Hepatocyte (in vitro differentiated cells): ENCODE measurements at regions not wholly inside any gene's neighbourhood (a gene's known extent, or its start where the extent isn't known, plus 50 kb on each side); places are given as distances from the start of the nearest gene placed in this dataset.

Source experiments
- DNase-seq: peaks from one replicate; pipeline ENCODE4 v3.0.0-alpha.2; 2016; ENCODE audit warnings: low spot score
- H2AFZ ChIP-seq: fragments of 200-600 bp; sonication (generic); 2 replicates; pipeline ENCODE4 v1.6.0; 2016; ENCODE audit warnings: antibody characterized with exemption, mild to moderate bottlenecking
- H3K27ac ChIP-seq: fragments of 200-600 bp; sonication (generic); 2 replicates; pipeline ENCODE4 v1.5.1; 2016; ENCODE audit warnings: mild to moderate bottlenecking
- H3K27me3 ChIP-seq: fragments of 200-600 bp; sonication (generic); 2 replicates; pipeline ENCODE4 v1.6.1; 2016
- H3K36me3 ChIP-seq: fragments of 200-600 bp; sonication (generic); replicated peaks from 2 replicates; pipeline ENCODE4 v1.5.1; 2016; ENCODE audit warnings: low read depth; ENCODE audit not compliant: insufficient read depth
- H3K4me1 ChIP-seq: fragments of 200-600 bp; sonication (generic); 2 replicates; pipeline ENCODE4 v1.5.1; 2016; ENCODE audit warnings: mild to moderate bottlenecking, moderate library complexity; ENCODE audit not compliant: insufficient read depth
- H3K4me2 ChIP-seq: fragments of 200-600 bp; sonication (generic); 2 replicates; pipeline ENCODE4 v1.6.0; 2016
- H3K4me3 ChIP-seq: fragments of 200-600 bp; sonication (generic); 2 replicates; pipeline ENCODE4 v1.5.1; 2016; ENCODE audit warnings: mild to moderate bottlenecking
- H3K79me2 ChIP-seq: fragments of 200-600 bp; sonication (generic); 2 replicates; pipeline ENCODE4 v1.6.0; 2017; ENCODE audit warnings: mild to moderate bottlenecking
- H3K9me2 ChIP-seq: fragments of 200-600 bp; sonication (generic); replicated peaks from 2 replicates; pipeline ENCODE4 v1.6.0; 2017; ENCODE audit warnings: mild to moderate bottlenecking; ENCODE audit not compliant: insufficient read depth
- H3K9me3 ChIP-seq: fragments of 200-600 bp; sonication (generic); 2 replicates; pipeline ENCODE4 v1.5.1; 2016; ENCODE audit warnings: low read depth, mild to moderate bottlenecking
- H4K20me1 ChIP-seq: fragments of 200-600 bp; sonication (generic); 2 replicates; pipeline ENCODE4 v1.6.0; 2016; ENCODE audit warnings: mild to moderate bottlenecking; ENCODE audit not compliant: insufficient read depth, poor library complexity, severe bottlenecking
- CTCF ChIP-seq: fragments of 200-600 bp; sonication (generic); IDR thresholded peaks from 2 replicates; pipeline ENCODE4 v1.5.1; 2016; ENCODE audit warnings: antibody characterized with exemption, mild to moderate bottlenecking; ENCODE audit not compliant: poor library complexity
- EZH2 ChIP-seq: fragments of 200-600 bp; sonication (generic); IDR thresholded peaks from 2 replicates; pipeline ENCODE4 v1.6.1; 2016; ENCODE audit warnings: antibody characterized with exemption, mild to moderate bottlenecking, borderline replicate concordance
- EZH2phosphoT487 ChIP-seq: fragments of 200-600 bp; sonication (generic); IDR thresholded peaks from one replicate; pipeline ENCODE4 v1.6.1; 2018; ENCODE audit warnings: antibody characterized with exemption, mild to moderate bottlenecking, low read depth, moderate library complexity; ENCODE audit not compliant: unreplicated experiment, severe bottlenecking
- WGBS: methylation state at CpG from one replicate; pipeline ENCODE4 v1.1.6; 2016; ENCODE audit warnings: low lambda C conversion rate; ENCODE audit errors: missing lambda C conversion rate; 5-methylcytosine and 5-hydroxymethylcytosine counted together

DNA sequence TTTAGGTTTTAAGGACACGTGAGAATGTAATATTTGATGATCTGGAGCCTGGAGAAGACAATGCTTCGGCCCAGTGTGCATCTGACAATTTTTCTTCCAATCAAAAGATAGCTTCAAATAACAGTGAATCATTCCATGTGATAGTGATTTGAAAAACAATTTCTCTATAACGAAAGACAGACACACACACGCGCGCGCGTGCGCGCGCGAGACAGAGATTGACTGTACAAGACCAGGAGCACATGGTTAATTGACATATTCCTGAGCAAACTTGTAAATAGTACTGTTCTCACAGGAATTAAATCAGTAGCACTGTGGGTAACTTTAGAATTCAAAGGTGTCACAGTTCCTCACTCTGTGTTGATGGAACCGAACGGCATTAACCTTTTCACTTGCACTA is 287.5 kb upstream of the LMO3 start:
- WGBS: 97% methylated on average over 14 of the region's 14 CpGs

GRCh38 chr12:16891673-16892072 is 285.7 kb upstream of the LMO3 start:
- Histone ChIP-seq H3K4me1 (no peaks in the 10 kb centered on the region), H3K36me3 (no peaks in the 10 kb centered on the region), H4K20me1 (no peaks in the 10 kb centered on the region), H3K9me3 (no peaks in the 10 kb centered on the region), H3K4me3 (no peak overlapping the region), H3K79me2 (no peaks in the 10 kb centered on the region), H2AFZ (no peak overlapping the region), H3K27me3 (no peaks in the 10 kb centered on the region), H3K4me2 (no peak overlapping the region), H3K9me2 (no peaks in the 10 kb centered on the region), H3K27ac (no peak overlapping the region)
- DNase-seq: no peak
- no peak for TF ChIP-seq CTCF
- TF ChIP-seq EZH2: no peak
- no peak for TF ChIP-seq EZH2phosphoT487

More for the DNA sequence above, 287.5 kb upstream of the LMO3 start:
- no peak overlapping the region for H3K4me2 ChIP-seq
- no peaks in the 10 kb centered on the region for H4K20me1 ChIP-seq
- H3K9me2 ChIP-seq: no peaks in the 10 kb centered on the region
- TF ChIP-seq EZH2 (no peak), CTCF (no peak)
- no peaks in the 10 kb centered on the region for H3K4me1 ChIP-seq
- no peaks in the 10 kb centered on the region for H3K79me2 ChIP-seq
- no peak overlapping the region for H3K4me3 ChIP-seq
- no peak overlapping the region for H3K27ac ChIP-seq
- H2AFZ ChIP-seq: no peak overlapping the region
- no peaks in the 10 kb centered on the region for H3K9me3 ChIP-seq
- DNase-seq: no peak
- H3K36me3 ChIP-seq: no peaks in the 10 kb centered on the region
- H3K27me3 ChIP-seq: no peaks in the 10 kb centered on the region

DNA sequence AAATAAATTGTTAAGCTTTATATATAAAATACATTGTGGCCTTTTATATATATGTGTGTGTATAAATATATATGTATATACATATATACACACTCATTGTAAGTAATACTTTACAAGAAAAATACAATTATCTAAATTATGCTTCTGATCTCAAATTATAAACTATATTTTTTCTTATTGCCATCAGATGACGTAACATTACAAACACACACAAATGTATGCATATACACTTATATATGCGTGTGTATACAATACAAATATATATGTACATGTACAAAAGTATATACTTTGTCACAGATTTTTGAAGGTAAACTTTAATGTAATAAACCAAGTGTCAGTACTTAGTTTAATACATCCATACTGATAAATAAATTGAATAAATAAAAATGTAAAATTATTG is 278.9 kb upstream of the LMO3 start:
- Histone ChIP-seq H3K27me3 (no peaks in the 10 kb centered on the region), H3K79me2 (no peaks in the 10 kb centered on the region), H4K20me1 (no peaks in the 10 kb centered on the region), H3K4me2 (no peak overlapping the region), H3K4me1 (no peaks in the 10 kb centered on the region), H2AFZ (no peak overlapping the region), H3K27ac (no peak overlapping the region), H3K36me3 (no peaks in the 10 kb centered on the region), H3K9me2 (no peaks in the 10 kb centered on the region), H3K4me3 (no peak overlapping the region), H3K9me3 (no peaks in the 10 kb centered on the region)
- TF ChIP-seq EZH2 (no peak), EZH2phosphoT487 (no peak), CTCF (no peak)
- WGBS: 88% methylated on average over 2 of the region's 2 CpGs
- DNase-seq: no peak

DNA sequence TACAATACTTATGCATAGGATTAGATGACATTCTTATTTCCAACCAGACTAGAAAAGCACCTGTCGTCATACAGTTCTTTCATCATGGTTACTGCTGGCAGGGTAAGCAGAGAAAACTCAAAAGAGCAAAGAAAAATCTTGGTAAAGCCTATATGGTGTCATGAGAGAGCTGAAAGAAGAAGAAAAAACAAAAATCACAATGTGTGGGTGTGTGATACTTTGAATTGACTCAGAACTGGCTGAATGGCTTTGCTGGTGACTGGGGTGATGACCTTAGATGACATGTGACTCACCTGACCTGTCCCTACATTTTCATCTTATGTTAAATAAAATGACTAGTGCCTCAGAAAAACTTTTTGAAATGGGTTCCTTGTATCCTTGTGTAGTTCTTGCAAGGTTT is 278.1 kb upstream of the LMO3 start:
- no peaks in the 10 kb centered on the region for H4K20me1 ChIP-seq
- WGBS: 79% methylated on average over 1 of the region's 1 CpG
- no peak for TF ChIP-seq EZH2
- no peak for TF ChIP-seq CTCF
- TF ChIP-seq EZH2phosphoT487: no peak

More for the DNA sequence above, 278.1 kb upstream of the LMO3 start:
- DNase-seq: no peak
- no peak overlapping the region for H3K27ac ChIP-seq
- no peaks in the 10 kb centered on the region for H3K9me3 ChIP-seq
- H3K79me2 ChIP-seq: no peaks in the 10 kb centered on the region
- H3K4me1 ChIP-seq: no peaks in the 10 kb centered on the region
- H2AFZ ChIP-seq: no peak overlapping the region
- no peaks in the 10 kb centered on the region for H3K9me2 ChIP-seq
- H3K4me2 ChIP-seq: no peak overlapping the region
- H3K27me3 ChIP-seq: no peaks in the 10 kb centered on the region
- no peaks in the 10 kb centered on the region for H3K36me3 ChIP-seq
- H3K4me3 ChIP-seq: no peak overlapping the region
